ENCODE measurements at regions not wholly inside any gene's neighbourhood (a gene's known extent, or its start where the extent isn't known, plus 50 kb on each side); places are given as distances from the start of the nearest gene placed in this dataset.
"Not testable (repeated sequence)": the region's sequence is repeated elsewhere in the genome, so short reads cannot be mapped to it uniquely, and the experiment has no call there.

- no peak for DNase-seq (ENCODE audit: low read depth)
- no peak overlapping the region for H3K4me3 ChIP-seq (ENCODE audit: low read length)
- no peak for TF ChIP-seq CTCF (conservative IDR thresholded peaks at IDR 0.05; ENCODE audit: low read length)
Observed at GRCh38 chr14:41222581-41222980, 384.1 kb upstream of the LRFN5 start.

GRCh38 chr14:41214978-41215377, 391.7 kb upstream of the LRFN5 start:
- not testable (repeated sequence) for H3K4me3 ChIP-seq (ENCODE audit: low read length); DNase-seq (ENCODE audit: low read depth)

GRCh38 chr14:41201696-41202095, 405.0 kb upstream of the LRFN5 start:
- DNase-seq (ENCODE audit: low read depth), result no peak
- H3K4me3 ChIP-seq (ENCODE audit: low read length), result no peak overlapping the region
- TF ChIP-seq CTCF (conservative IDR thresholded peaks at IDR 0.05; ENCODE audit: low read length), result no peak

- DNase-seq (ENCODE audit: low read depth), result no peak
- no peak overlapping the region for H3K4me3 ChIP-seq (ENCODE audit: low read length)
- no peak for TF ChIP-seq CTCF (conservative IDR thresholded peaks at IDR 0.05; ENCODE audit: low read length)
Observed at GRCh38 chr14:41187868-41188267, 418.8 kb upstream of the LRFN5 start.

- DNase-seq (ENCODE audit: low read depth), result no peak
- TF ChIP-seq CTCF (conservative IDR thresholded peaks at IDR 0.05; ENCODE audit: low read length), result no peak
- H3K4me3 ChIP-seq (ENCODE audit: low read length), result no peak overlapping the region
Observed at GRCh38 chr14:41171045-41171444, 435.6 kb upstream of the LRFN5 start.

- no peak for TF ChIP-seq CTCF (conservative IDR thresholded peaks at IDR 0.05; ENCODE audit: low read length)
- DNase-seq (ENCODE audit: low read depth), result no peak
- no peak overlapping the region for H3K4me3 ChIP-seq (ENCODE audit: low read length)
Observed at GRCh38 chr14:41167040-41167439, 439.6 kb upstream of the LRFN5 start.

- no peak for TF ChIP-seq CTCF (conservative IDR thresholded peaks at IDR 0.05; ENCODE audit: low read length)
Observed at GRCh38 chr14:41154143-41154807, 452.4 kb upstream of the LRFN5 start.

GRCh38 chr14:41146391-41146790, 460.3 kb upstream of the LRFN5 start:
- DNase-seq (ENCODE audit: low read depth), result no peak
- no peak overlapping the region for H3K4me3 ChIP-seq (ENCODE audit: low read length)
- no peak for TF ChIP-seq CTCF (conservative IDR thresholded peaks at IDR 0.05; ENCODE audit: low read length)

More at GRCh38 chr14:41154143-41154807, 452.4 kb upstream of the LRFN5 start:
- no peak for DNase-seq (ENCODE audit: low read depth)
- H3K4me3 ChIP-seq (ENCODE audit: low read length), result no peak overlapping the region

All from AG10803 (cell line).